OCI-LY7 (cell line): ENCODE measurements at regions not wholly inside any gene's neighbourhood (a gene's known extent, or its start where the extent isn't known, plus 50 kb on each side); places are given as distances from the start of the nearest gene placed in this dataset.

ENCODE experiments used
- EZH2phosphoT487 ChIP-seq: fragments of 200-600 bp; sonication (generic); IDR thresholded peaks from 2 replicates; pipeline ENCODE4 v1.6.1; 2018; ENCODE audit warnings: low read depth, borderline replicate concordance, mild to moderate bottlenecking, mixed run types, antibody characterized with exemption, low read length, moderate library complexity, mixed read lengths
- TF ChIP-seq, protein P1 (sequence below): fragments of 200-600 bp; sonication (generic); conservative IDR thresholded peaks from 2 replicates; pipeline ENCODE4 v1.5.1; 2014; ENCODE audit warnings: mild to moderate bottlenecking, antibody characterized with exemption, low read length, moderate library complexity, mixed read lengths

DNA sequence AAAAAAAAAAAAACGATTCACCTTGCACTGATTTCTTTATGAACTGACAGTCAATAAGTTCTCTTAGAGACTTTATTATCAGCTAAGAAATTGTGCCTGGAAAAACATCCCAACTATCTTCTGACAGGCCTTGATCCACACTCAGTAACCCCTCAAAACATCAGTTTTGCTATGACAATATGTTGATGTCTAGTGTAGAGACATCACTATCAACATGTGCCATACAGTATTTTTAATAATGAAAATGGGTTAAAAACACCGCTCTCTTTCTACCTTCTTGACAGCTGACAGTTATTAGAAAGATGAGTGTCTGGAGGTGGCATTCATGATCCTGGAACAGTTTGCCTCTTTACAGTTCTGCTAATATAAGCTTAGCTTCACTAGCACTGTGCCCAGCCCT, 175.8 kb upstream of the TMEM229A start:
- TF ChIP-seq, protein P1, sequence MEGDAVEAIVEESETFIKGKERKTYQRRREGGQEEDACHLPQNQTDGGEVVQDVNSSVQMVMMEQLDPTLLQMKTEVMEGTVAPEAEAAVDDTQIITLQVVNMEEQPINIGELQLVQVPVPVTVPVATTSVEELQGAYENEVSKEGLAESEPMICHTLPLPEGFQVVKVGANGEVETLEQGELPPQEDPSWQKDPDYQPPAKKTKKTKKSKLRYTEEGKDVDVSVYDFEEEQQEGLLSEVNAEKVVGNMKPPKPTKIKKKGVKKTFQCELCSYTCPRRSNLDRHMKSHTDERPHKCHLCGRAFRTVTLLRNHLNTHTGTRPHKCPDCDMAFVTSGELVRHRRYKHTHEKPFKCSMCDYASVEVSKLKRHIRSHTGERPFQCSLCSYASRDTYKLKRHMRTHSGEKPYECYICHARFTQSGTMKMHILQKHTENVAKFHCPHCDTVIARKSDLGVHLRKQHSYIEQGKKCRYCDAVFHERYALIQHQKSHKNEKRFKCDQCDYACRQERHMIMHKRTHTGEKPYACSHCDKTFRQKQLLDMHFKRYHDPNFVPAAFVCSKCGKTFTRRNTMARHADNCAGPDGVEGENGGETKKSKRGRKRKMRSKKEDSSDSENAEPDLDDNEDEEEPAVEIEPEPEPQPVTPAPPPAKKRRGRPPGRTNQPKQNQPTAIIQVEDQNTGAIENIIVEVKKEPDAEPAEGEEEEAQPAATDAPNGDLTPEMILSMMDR, result no peak
- no peak for TF ChIP-seq EZH2phosphoT487
